ENCODE measurements at regions not wholly inside any gene's neighbourhood (a gene's known extent, or its start where the extent isn't known, plus 50 kb on each side); places are given as distances from the start of the nearest gene placed in this dataset.

DNA sequence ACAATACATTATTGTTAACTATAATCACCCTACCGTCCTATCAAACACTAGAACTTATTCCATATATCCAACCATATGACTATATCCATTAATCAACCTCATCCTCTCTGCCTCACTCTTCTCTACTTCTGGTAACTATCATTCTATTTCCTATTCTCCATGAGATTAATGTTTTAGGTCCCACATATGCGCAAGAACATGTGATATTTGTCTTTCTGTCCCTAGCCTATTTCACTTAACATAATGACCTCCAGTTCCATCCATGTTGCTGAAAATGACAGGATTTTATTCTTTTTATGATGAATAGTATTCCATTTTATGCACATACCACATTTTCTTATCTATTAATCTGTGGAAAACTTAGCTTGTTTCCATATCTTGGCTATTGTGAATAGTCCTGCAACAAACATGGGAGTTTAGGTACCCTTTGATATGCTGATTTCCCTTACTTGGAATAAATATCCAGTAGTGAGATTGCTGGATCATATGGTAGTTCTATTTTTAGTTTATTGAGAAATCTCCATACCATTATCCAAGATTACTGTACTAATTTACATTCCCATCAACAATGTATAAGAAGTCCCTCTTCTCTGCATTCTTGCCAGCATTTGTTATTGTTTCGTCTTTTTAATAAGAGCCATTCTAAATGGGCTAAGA is 289.4 kb upstream of the GJE1 start:
- TF ChIP-seq, protein P1, sequence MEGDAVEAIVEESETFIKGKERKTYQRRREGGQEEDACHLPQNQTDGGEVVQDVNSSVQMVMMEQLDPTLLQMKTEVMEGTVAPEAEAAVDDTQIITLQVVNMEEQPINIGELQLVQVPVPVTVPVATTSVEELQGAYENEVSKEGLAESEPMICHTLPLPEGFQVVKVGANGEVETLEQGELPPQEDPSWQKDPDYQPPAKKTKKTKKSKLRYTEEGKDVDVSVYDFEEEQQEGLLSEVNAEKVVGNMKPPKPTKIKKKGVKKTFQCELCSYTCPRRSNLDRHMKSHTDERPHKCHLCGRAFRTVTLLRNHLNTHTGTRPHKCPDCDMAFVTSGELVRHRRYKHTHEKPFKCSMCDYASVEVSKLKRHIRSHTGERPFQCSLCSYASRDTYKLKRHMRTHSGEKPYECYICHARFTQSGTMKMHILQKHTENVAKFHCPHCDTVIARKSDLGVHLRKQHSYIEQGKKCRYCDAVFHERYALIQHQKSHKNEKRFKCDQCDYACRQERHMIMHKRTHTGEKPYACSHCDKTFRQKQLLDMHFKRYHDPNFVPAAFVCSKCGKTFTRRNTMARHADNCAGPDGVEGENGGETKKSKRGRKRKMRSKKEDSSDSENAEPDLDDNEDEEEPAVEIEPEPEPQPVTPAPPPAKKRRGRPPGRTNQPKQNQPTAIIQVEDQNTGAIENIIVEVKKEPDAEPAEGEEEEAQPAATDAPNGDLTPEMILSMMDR (conservative IDR thresholded peaks at IDR 0.05) = no peak
- TF ChIP-seq EZH2 (IDR thresholded peaks at IDR 0.05; ENCODE audit: low read depth) = no peak

All from PC-9 (cell line).